NCI-H1048 (cell line): ENCODE measurements at regions not wholly inside any gene's neighbourhood (a gene's known extent, or its start where the extent isn't known, plus 50 kb on each side); places are given as distances from the start of the nearest gene placed in this dataset.
"Not testable (repeated sequence)": the region's sequence is repeated elsewhere in the genome, so short reads cannot be mapped to it uniquely, and the experiment has no call there.

Experiments used
- DNase-seq: peaks from one replicate; lab custom pipeline; 2025; lab: John Stamatoyannopoulos, UW

DNA sequence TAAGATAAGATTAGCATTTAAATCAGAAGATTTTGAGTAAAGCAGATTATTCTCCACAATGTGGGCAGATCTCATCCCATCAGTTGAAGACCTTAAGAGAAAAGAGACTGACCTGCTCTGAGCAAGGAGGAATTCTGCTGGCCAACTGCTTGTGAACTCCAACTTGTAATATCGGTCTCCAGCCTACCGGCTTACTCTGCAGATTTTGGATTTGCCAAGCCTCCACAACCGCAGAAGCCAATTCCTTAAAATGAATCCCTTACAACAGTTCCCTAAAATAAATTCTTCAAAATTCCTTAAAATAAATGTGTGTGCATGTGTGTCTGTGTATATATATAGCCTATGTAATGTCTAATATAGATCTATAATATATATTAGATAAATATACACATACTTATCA, 107.4 kb upstream of the KLF13 start:
- DNase-seq, result no peak

DNA sequence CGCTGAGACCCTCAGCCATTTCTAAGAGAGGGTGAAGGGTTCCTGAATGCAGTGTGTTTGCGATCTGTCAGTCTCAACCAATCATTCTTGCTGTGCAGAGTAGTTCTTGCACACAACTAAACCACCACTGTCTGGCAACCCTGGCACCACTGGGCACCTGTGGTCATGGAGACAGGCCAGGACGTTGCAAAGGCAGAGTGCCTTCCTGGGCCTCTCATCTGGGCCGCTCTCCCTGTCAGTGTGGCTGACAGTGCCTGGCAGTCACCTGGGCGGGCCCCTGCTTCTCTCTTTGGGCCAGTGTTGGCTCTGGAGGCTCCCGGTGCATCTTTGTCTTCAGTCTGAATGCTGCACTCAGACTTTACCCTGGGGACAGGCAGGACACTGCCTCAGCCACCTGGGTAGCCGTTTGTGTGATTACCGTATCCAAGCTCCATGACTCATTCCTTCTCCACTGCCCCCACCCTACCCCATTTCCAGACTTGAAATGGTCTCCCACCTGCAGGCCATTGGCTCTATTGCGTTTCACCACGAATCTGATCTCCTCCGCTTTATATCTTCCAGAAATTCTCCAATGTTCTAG, 104.6 kb upstream of the KLF13 start:
- DNase-seq, result no peak

DNA sequence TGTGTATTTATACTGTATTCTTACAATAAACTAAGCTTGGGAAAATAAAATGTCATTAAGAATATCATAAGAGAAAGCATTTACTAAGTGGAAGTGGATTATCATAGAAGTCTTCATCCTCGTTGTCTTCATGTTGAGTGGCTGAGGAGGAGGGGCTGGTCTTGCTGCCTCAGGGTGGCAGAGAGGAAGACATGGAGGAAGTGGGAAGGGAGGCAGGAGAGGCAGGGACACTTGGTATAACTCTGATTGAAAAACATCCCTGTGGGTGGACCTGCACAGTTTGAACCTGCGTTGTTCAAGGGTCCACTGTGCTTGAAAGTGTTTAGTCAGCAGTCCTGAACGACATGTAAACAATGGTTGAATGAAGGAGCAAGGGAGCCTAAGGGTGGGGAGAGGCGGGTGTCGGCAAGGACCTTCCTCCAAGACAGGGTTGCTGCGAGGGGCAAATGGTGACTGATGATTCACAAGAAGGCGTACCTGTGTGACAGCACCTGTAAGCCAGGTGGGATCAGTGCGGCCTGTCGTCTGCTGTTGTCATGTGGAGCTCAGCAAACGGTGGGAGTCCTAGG, 103.8 kb upstream of the KLF13 start:
- DNase-seq, result no peak

DNA sequence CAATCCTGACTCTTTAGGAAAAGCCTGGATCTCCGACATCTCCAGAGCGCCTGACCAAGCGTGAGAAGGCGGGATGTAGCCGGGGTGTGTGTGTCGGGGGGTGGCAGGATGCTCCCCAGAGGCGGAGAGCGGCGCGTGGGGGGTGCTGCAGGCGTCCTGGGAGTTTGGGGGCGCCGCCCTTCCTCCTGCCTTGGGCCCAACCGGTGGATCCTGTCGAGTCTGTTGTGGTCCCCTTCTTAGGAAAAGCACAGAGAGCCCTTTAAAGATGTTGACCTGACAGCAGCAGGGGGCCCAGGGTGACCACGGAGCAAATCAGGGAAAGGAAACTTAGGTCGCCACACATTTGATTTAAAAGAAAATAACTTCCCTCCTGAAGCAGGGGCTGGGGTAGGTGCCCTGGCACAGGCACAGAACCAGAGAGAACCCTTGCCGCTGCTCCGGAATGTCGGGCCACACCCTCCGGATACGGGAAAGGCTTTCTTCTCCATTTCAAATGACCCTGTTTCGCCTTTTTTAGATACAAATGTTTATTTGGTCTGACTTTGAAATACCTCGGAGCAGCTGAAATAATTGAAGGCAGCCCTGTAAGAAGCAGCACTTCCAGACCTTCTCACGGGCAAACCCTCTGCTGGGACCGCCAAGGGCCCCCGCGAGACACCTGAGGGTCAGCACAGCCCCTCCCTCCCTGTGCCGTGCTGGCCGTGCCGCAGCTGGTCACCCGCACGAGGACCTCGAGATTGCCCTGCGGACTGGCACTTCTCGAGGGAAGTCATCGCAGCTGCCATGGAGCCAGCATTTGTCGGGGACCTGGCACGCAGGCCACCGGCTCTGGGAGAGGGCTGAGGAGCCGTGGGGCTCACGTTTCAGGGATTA, 102.9 kb upstream of the KLF13 start:
- no peak for DNase-seq

DNA sequence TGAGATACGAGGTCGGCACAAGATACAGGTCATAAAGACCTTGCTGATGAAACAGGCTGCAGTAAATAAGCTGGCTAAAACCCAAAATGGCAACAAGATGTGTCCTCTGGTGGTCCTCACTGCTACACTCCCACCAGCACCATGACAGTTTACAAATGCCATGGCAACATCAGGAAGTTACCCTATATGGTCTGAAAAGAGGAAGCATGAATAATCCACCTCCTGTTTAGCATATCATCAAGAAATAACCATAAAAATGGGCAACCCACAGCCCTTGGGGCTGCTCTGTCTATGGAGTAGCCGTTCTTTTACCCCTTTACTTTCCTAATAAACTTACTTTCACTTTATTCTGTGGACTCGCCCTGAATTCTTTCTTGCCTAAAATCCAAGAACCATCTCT, 102.0 kb upstream of the KLF13 start:
- DNase-seq, result not testable (repeated sequence)

DNA sequence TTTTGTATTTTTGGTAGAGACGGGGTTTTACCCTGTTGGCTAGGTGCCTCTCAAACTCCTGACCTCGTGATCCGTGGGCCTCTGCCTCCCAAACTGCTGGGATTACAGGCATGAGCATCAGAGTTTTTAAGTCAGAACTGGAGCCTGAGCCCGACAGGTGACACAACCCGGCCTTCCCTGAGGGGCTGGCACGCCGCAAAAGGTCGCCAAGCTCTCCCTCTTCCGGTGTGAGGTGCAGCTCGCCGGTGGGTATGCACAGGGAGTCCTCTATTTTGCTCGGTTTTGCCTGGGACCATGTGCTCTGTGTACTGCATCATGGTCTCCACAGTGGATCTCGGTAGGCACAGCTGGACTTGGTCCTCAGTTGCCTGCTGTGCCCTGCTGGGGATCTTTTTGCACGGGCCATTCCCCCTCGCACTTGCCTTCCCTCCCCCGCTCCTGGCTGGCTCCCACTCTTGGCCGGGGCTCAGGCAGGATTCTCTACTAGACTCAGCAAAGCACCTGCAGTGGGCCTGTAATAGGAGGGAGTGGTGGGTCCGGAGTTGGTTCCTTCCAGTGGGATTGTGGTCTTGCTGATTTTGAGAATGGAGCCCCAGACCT, 101.2 kb upstream of the KLF13 start:
- no peak for DNase-seq

DNA sequence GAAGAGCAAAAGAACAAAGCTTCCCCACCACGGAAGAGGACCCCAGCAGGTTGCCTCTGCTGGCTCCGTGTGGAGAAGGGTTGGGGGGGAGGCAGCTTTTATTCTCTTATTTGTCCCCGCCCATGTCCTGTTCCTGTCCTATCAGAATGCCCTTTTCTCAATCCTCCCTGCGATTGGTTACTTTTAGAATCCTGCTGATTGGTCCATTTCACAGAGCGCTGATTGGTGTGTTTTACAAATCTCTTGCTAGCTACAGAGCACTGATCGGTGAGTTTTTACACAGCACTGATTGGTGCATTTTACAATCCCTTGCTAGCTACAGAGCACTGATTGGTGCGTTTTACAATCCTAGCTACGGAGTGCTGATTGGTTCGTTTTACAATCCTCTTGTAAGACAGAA, 100.6 kb upstream of the KLF13 start:
- no peak for DNase-seq

DNA sequence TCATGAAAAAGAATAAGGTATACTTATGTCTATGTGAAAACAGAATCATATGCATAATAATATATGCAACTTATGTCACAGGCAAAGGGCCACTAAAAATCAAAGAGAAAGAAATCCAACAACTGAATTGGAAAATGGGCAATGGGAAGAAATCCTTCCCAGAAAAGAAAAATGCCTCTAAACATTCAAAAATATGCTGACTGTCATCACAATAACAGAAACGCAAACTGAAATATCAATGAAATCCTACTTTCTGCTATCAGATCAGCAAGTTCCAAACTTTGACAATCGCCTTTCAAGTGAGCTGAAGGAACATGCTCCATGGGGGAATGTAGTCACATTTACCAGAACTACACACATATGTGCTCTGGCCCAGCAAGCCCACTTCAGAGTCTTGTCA, 99.4 kb upstream of the KLF13 start:
- no peak for DNase-seq

DNA sequence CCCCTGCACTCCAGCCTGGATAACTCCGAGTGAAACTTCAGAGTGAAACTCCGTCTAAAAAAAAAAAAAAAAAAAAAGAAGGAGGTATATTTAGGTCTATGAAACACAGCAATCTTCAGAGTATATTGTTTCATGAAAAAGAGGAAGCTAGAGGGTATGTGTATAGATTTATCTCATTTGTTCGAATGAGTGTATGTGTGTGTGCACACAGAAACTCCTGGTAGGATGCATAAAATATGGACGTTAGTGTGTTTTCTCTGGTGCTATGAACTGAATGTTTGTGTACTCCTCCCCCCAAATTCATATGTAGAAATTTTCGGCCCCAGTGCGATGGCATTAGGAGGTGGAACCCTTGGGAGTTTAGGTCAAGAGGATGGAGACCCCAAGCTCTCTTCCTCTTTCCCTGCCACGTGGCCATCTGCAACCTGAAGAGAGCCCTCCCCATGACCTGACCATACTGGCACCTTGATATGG, 98.6 kb upstream of the KLF13 start:
- DNase-seq, result no peak

DNA sequence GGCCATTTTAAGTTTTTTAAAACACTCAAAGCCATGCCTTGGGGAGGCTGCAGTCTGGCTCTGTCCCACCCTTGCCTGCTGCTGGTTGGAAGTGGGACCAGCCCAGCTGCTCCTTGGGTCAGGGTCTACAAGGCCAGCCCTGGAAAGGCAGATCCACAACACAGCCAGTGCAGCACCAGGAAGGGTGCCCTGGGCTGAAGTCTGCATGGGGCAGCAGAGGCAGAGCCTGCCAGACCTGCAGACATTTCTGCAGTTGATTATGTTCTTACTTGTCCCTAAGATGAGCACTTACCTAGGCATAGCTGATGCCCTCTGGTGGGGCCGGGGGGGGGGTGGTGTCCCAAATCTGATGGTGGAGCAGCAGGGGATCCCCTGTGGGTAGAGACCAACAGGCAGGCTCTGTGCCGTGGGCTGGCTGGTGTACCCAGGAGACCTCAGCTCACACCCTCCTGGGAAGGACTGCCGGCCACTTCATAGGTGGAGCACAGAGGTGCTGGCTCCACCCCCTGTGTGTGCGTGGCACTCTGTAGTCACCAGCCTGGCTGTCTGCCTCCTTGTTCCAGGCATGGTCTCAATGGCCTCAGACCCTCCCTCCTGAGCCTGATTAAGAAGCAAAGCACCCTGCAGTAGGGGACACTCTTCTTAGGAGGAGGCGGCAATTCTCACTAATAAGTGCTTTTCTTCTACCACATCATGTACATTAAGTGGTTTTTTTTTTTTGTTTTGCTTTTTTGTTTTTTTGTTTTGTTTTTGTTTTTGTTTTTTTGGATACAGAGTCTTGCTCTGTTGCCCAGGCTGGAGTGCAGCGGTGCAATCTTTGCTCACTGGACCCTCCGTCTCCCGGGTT, 97.4 kb upstream of the KLF13 start:
- DNase-seq, result no peak

DNA sequence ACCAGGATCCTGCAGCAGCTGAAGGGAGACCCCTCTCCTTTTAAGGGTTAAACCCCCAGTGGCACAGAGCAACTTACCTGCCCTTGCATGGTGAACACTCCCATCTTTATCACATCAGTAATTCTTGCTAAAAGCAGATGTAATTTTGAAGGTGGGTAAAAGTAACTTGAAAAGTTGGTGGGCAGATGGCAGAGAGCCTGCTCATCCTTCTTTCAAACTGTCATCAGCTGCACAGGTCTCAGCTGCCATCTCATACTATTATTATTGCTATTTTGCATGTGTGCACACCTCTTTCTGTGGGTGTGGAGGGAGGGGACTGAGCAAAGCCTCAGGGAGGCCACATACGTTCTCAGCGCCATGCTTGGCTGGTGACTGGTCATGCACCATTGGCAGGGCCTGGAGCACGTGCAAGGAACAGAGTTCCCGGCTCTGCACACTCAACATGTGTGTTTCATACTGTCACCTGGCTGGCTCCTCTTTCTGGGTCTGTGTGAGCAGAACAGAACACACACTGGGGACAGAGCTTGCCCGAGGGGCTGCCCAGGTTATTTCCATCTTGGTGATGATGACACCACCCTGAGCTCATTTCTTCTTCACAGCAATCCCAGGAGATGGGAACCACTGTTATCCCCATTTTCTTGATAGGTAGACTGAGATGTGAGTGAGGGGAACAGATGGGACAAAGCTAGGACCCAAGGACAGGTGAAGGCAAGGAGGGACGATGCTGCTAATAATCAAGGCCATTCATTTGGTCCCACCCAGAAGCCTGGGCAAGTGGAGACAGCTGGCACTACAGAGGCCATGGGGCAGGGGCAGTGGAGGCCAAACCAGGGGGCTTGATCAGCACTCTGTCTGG, 95.8 kb upstream of the KLF13 start:
- DNase-seq, result no peak

DNA sequence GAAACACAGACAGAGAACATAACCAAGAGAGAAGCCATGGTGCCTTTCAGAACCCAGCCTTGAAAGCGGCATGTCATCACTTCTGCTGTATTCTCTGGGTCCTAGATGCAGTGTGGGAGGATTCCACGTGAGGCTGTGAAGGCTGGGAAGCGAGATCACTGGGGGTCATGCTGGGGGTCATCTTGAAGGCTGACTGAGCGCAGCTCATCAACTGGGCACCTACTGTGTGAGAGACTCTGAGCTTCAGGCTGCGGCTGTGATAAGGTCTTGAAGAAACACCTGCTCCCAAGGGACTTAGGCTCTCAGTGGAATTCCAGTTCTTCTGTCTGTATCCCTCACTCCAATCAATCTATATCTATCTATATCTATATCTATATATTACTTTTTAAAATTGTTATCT, 91.8 kb upstream of the KLF13 start:
- no peak for DNase-seq

DNA sequence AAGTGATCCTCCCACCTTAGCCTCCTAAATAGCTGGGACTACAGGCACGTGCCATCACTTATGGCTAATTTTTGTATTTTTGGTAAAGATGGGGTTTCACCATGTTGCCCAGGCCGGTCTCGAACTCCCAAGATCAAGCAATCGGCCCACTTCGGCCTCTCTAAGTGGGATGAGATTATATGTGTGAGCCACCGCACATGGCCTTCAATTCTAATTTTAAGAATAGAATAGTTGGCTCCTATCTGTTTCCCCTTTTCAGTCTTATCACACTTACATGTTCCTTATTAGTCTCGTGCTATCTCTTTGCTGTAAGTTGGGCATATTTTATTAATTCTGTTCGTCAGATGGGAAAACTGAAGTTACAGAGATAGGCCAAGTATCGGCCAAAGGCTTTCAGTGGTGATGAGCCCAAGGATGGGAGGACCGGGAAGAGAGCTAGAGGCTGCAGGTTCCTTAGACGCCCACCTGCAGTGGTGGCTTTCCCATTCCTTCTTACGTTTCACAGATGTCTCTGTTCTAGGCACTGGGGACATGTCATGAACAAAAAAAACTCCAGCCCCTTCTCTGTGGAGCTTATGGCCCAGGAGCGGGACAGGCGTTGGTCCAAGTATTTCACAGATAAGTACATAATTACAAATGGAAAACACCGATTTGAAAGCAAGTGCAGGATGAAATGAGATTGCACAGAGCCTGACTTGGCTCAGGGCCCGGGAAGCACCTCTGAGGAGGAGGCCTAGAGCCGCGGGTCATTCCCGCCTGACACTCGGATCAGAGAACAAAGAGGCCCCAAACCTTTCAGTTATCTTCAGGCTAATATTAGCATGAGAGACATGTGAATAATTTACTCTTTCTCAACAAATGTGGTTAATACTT, 91.1 kb upstream of the KLF13 start:
- peak; percentile 32 for DNase-seq

DNA sequence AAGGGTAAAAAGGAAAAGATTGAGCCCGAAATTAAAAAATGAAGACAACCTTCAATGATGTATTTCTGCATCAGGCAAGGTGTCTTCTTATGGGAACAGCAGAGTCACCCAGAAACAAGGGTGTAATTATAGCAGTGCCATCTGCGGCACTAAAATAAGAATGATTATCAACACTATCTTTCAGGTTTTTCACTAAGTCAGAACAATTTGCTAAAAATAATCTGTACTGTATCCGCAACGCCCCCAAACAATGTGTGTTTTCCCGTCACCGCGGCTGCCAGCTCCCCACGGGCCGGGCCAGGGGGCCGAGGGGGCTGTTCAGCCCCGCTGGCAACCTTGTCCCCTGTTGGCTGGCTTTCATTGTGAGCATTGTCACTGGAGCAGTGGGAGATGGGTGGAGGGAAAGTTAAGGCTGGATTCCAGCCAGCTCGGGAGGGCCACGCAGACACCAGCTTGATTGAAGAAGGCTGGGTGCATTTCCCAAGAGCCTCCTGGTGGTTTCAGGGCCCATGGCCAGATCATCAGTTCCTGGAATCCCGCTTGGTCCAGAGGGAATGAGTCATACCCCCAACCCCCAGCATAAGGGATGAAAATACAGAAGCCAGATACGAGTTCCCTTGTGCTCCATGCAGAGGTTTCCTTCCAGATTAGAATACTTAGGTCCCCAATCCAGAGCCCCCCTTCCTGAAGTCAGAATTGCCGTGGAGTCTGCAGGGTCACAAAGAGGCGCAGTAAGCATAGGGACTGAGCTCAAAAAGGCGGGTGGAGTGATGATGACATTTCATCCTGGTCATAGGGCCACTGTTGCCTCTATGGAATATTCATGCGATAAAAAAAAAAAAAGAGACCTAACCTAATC, 90.2 kb upstream of the KLF13 start:
- DNase-seq, result peak; percentile 29

DNA sequence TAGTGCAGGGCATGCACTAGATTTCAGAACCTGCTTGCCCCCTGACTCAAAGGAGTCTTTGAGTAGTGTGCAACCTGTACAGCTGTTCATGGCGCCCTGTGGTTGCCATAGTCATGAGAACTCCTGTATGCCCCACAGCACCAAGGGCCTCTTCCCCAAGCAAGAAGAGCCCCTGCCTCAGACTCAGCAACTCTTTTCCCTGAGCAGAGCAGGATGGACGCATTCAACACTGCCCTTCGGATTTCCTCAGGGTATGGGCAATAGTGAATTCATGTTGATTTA, 89.7 kb upstream of the KLF13 start:
- no peak for DNase-seq

DNA sequence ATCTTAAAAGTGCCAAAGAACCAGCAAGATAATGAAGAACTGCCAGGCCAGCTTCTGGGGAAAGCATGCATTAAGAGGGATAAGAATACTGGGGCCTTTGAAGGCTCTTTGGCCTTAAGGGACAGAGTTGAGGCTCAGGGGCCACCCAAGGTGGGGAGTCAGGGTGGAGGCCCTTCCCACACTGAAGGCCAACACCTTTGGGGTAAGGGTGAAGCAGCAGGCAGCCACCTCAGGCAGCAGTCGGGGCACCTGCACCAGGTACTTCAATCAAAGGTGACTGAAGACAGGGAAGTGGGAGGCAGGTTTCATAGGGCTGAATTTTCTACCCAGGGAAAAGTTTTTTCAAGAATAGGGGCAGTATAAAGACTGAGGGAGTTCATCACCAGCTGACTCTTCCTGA, 87.7 kb upstream of the KLF13 start:
- no peak for DNase-seq

DNA sequence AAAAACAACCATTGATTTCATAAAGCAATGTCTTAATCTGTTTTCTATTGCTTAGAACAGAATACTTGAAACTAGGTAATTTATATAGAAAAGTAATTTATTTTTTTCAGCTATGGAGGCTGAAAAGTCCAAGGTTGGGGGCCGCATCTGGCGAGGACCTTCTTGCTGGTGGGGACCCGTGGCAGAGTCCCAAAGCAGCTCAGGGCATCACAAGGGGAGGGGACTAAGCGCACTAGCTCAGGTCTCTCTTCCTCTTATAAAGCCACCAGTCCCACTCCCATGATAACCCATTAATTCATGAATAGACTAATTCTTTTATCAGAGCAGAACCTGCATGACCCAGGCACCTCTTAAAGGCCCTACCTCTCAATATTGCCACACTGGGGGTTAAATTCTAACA, 87.2 kb upstream of the KLF13 start:
- no peak for DNase-seq

DNA sequence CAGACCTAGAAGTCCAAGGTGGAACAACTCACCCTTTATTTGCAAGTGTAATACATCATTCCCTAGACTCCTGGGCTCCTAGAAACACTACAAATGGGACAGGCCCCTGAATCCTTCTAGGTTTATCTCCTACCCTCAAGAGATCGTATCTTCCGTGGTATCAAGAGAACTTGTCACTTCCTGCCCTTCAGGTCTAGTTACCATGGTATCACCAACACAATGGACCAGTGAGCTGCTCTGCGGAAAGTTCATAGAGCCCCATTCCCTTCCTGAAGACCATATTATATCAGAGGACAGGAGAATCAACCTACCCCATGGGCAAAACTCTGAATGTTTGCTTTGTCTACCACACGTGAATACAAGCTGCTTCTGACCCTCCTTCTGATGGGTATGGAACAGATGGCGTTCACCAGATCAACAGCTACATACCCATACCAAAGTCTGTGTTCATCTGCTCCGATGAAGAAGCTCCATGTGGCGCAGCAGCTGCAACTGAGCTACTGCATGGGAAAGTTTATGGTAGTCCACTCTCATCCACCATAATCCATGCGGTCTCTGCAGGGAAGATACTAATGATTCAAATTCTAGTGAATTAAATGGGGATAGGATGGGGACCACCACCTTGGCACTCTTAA, 84.6 kb upstream of the KLF13 start:
- no peak for DNase-seq

DNA sequence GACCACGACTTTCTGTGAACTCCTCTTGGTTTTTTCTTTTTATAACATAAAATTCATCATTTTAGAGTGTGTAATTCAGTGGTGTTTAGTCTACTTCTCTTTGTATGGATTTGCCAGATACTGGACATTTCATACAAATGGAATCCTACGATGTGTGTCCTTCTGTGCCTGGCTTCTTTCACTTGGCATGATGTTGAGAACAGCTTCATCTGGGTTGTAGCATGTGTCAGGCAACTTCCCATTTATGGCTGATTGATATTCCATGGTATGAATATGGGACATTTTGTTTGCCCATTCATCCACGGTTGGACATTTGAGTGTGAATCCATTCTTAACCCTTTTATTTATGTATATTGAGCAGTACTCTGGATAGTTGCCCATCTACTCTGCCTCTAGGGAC, 82.7 kb upstream of the KLF13 start:
- DNase-seq, result no peak
